NCI-H446 (cell line): ENCODE measurements at regions not wholly inside any gene's neighbourhood (a gene's known extent, or its start where the extent isn't known, plus 50 kb on each side); places are given as distances from the start of the nearest gene placed in this dataset.
"Not testable (repeated sequence)": the region's sequence is repeated elsewhere in the genome, so short reads cannot be mapped to it uniquely, and the experiment has no call there.

Experiments used
- DNase-seq, 2 experiments: peaks; one replicate each; lab custom pipeline; 2025; lab: John Stamatoyannopoulos, UW

DNA sequence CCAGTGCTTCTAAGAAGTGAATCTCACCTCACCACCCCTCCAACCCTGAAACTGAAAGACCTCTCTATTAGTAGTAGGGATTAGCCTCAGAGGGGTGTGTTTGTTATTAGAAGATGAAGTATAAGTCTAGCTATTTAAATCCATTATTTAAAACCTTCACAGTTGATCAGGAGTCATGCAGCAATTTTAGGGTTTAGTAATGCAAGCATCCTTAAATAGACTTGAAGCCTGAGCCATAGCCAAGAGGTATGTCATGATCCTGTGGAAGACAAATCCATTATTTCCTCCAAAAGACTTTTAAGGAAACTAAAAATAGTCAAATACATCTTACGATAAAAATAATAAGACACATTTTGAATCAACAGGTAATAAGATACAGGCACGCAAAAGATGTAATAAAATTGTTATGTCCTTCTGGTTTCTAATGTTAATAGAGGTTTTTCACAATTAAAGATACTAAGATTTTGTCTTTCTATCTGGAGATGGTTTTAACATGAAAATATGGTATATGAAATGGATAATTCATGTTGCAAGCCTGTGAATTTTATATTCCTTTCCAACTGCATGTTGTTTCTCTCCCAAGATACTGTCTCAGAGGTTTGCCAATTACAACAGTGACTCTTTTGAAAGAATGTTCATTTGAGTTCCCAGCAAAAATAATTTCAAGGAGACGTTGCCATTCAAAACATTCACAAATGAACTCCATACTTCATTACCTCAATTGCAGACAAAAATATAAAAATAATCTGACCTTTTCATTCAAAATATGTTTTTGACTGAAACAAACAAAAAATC is 68.0 kb downstream of the LUZP4 start:
- no peak for DNase-seq

- DNase-seq, result not testable (repeated sequence)
Measured at GRCh38 chrX:115359508-115359907, 70.0 kb downstream of the LUZP4 start.

DNA sequence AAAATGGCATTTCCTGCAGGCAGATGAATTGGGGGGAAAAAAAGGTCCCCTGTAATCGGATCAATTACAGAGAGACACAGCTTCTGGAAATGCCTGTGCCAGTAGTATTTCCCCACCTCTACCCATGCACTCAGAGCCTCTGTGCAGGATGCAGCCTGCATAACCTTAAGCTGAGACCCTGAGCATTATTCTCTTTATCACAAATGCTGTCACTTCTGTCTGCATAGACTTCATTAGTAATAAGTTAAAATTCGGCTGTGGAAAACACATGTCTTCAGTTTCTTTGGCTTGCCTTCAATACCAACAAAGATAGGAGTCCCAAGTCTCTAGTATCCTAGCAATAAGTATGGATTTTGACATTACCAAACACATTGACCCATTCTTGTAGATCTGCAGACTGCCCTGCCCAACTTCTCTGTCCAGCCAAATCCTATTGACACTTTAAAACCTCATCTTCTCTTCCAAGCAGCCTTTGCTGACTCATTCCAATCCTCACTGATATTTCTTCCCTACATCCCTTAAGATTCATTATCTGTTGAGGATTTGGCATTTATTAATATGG is 70.8 kb downstream of the LUZP4 start:
- no peak for DNase-seq

GRCh38 chrX:115362334-115363095 is 73.0 kb downstream of the LUZP4 start:
- no peak for DNase-seq

GRCh38 chrX:115363372-115363771 is 73.9 kb downstream of the LUZP4 start:
- DNase-seq, result no peak

- DNase-seq, result no peak
Measured at GRCh38 chrX:115363897-115364296, 74.4 kb downstream of the LUZP4 start.

- no peak for DNase-seq
Measured at GRCh38 chrX:115364670-115365069, 75.2 kb downstream of the LUZP4 start.

DNA sequence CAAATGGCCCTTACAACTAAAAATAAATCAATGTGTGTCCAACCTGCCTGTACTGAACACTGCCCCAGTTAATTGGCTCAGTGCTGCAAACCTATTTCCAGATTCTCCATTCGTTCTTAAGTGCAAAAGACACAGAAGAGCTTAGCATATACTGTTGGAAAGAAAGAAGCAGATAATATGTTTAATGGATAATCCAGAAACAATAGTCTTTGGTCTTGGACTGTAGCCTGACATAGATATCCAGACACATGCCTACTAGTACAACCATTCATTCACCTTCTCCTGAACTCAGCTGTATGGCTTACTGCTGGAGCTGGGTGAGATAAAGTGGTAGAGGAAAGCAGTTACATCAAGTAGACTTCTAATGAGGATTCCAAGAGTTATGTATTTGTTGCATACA is 77.0 kb downstream of the LUZP4 start:
- no peak for DNase-seq

GRCh38 chrX:115367455-115367854 is 77.9 kb downstream of the LUZP4 start:
- no peak for DNase-seq

- DNase-seq, result no peak
Measured at GRCh38 chrX:115367951-115368350, 78.4 kb downstream of the LUZP4 start.

GRCh38 chrX:115368876-115369275 is 79.4 kb downstream of the LUZP4 start:
- DNase-seq, result no peak

DNA sequence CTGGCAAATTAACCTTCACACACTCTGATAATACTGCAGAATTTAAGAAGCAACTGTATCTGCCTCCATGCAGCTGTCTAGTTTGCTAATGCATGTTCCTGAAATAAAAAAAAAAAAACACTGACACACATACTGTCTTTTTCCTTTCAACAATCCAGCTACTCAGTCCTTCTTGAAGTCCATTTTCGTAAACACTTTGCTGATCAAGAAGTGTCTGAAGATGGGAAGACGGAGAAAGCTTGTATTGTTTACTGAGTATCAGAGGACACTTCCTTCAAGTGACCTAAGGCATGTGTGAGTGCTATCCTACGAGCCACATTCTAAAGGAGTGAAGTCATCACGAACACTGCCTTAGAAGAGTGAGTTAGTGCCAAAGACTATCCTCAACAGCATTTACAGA is 82.6 kb downstream of the LUZP4 start:
- DNase-seq, result no peak

DNA sequence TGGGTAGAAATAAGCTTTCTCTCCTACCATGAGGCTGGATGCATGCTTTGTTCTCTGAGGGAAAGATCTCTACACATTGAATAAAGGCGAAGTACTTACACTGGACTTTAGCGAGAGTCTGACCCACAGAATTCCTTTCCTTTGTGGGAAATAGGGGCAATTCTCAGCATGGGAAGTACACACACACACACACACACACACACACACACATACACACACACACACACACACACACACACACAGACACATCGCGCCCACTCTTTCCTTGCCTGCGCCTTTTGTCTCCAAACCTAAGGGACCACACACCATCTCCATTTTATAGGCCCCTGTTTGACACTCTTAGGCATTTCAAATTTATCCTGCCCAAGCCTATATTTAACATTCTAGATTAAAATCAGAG is 83.8 kb downstream of the LUZP4 start:
- DNase-seq, result no peak

DNA sequence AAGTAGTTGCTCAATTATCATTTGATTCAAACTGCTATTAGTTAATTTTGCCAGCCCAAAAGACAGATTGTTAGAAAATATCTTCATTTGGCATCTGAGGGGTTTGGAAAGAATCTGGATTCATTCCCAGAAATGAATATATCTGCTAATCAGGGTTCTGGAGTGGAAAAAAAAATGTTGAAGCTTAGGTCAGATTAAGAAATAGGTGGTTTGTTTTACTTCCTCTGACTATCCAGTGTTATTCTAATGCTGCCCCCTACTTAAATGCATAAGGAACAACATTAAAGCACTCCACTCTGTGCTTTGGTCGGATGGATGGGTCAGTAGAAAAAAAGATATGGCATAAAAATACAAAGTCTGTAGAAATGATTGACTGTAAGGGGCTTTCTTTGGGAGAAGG is 89.0 kb downstream of the LUZP4 start:
- peak in 1 of 2 experiments; percentile 17 for DNase-seq

DNA sequence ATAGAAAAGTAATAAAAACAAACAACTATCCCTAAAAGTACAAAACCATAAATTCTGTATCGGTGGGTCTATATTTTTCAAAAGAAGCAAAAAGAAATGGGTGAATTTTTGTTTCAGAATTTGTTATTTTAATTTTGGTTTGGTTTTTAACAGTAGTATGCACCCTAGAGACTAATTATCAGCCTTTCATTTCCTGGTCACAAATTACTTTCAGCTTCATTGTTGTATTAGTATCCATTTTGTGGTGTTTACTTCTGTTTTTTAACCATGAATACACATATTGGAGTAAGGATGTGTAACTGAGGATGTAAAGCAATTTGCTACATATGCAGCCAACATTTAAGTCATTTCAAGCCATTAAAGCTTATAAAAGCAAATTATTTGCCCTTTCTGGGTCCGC is 97.8 kb downstream of the LUZP4 start:
- DNase-seq, result no peak

GRCh38 chrX:115388879-115389278 is 99.4 kb downstream of the LUZP4 start:
- DNase-seq, result no peak

DNA sequence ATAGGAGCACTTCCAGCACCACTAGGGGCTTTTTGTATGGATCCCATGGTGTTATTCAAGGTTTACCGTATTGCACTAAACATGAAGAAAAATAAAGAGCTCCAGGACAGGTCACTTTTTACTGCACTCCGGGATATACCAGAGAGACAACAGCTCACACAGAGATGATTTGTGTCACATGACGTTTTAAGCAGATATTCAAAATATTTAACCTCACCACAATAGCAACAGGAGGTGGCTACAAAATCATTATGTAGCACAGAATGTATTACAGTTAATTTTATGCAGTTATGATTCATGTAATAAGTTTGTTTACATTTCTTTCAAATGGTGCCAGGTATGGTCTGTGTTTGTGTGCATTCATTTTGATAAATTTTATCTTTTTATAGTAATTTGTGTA is 100.6 kb downstream of the LUZP4 start:
- DNase-seq, result no peak

DNA sequence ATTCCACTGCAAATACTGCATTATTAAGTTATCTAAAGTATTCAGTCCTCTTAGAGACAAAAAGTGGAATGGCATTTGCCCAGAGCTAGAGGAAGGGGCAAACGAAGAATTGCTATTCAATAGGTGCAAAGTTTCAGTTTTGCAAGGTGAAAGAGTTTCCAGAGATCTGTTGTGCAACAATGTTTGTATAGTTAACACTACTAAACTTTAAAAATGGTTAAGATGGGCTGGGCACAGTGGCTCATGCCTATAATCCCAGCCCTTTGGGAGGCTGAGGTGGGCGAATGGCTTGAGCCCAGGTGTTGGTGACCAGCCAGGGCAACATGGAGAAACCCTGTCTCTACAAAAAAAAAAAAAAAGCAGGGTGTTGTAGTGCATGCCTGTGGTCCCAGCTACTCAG is 102.5 kb downstream of the LUZP4 start:
- no peak for DNase-seq

DNA sequence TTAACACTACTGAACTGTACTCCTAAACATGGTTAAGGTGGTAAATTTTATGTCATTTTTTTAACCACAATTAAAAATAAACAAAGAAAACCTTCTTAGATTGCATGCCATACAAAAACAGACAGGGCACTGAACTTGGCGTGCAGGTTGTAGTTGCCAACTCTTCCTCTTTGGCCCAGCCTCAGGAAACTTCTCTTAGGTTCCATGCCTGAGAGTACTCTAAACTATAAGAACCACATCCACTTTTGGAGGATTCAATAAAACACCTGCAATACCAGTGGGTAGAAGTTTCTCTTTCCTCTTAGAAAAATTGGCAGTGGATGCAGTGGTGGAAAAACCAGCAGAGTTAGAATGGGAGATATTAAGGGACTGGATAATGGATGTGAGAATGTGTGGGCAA is 103.4 kb downstream of the LUZP4 start:
- no peak for DNase-seq

DNA sequence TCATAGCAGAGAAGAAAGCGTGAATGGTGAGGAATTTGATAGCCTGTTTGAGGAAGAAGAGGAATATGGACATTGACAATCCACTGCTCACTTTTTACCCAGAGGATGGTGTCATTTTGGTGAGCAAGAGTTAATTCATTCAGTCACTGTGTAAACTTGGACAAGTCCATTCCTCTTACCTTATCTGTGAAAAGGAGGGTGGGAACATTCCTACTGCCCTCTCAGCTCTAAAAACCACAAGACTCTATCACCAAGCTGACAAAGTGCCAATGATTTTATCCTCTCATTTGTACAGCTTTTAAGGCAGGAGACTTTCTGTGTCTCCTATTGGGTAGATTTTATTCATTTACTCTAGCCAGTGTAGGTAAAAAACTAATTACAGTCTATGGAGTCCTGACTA is 103.8 kb downstream of the LUZP4 start:
- DNase-seq, result no peak

DNA sequence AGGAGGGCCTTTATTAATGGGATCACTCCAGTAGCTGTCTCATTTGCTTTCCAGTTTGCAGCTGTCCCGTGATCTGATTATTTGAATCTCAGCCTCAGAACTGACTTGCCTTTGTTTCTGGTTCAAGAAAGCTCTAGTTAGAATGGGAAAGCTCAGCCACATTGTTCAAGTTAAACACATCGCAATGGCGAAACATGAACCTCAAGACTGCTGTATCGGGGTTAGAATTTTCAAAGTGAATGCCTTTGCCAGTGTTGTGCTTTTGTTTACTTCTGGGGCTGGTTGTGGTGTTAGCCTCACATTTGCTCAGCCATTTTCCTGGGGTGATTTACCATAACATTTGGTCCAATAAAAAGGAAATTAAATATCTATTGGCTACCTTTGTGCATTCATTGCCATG is 105.3 kb downstream of the LUZP4 start:
- not testable (repeated sequence) for DNase-seq

GRCh38 chrX:115399306-115399705 is 109.8 kb downstream of the LUZP4 start:
- no peak for DNase-seq

DNA sequence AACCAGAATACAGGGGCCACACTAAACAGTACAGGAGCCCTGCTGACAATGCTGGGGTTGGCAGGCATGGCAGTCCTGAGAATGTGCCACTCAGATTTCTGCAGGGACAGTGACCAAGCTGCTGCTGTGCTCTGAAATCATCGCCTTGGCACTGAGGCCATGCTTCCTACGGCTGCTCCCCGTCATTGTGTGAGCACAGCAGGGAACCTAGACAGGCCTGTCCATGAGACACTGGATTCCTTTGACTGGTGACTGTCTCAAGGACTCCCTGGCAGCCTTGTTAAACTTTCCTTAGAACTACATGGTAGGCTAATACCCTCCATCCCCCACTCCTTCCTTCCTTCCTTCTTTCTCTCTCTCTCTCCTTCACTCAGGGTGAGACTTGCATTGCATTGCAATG is 111.4 kb downstream of the LUZP4 start:
- DNase-seq, result no peak
